H4 (cell line): ENCODE measurements at regions not wholly inside any gene's neighbourhood (a gene's known extent, or its start where the extent isn't known, plus 50 kb on each side); places are given as distances from the start of the nearest gene placed in this dataset.
A peak's percentile ranks its signal among the peaks of the same experiment; 100 is the strongest.

ENCODE experiments used
- DNase-seq: peaks from one replicate; pipeline ENCODE4 v3.0.0-alpha.2; 2015; ENCODE audit warnings: low spot score

DNA sequence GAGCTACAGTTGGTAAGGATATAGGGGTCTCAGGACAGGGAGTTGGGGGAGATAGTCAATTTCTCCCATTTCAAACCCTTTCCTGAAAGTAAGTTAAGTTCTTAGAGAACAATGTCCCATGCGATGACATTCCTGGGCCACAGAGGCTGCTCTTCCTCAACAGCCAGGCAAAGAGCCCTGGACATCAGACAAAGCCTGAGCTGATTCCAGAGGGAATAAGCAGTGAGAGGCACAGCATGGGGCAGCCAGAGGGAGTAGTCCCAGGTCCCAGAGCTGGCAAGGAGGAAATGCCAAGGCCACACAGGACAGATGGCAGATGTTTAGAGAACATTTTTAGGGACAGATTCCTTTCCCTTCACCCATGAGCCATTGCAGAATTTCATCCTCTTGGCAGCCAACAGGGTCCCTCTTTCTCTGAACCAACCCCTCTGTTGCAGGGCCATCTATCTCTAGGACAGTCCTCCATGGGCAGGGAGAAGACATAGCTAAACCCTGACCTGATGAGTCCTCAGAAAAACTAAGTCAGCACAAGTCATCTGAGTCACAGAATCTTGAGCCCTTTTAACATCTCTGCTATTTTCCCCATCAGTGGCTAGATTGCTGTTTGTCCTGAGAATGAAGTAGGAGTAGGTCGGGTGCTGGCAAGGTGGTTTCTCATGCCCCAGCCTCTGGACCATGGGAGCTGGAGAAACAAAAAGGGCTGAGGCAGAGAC, 60.3 kb upstream of the CALM2 start:
- no peak for DNase-seq

DNA sequence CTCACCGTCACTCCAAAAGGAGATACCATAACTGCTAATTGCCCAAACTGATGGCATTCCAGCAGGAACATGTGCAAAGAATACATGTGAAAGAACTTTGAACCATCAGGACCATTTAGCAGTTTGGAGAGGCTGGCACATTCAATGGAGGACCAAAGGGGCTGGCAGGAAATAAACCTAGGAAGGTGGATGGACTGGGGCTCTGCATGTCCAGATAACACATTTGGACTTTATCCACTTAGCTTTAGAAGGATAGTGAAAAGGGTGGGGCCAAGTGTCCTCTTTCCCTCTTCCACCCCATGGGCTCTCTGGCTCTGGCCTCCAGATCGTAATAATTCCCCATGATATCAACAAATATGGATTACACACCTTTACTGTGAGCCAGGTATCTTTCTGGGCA, 58.8 kb upstream of the CALM2 start:
- no peak for DNase-seq

DNA sequence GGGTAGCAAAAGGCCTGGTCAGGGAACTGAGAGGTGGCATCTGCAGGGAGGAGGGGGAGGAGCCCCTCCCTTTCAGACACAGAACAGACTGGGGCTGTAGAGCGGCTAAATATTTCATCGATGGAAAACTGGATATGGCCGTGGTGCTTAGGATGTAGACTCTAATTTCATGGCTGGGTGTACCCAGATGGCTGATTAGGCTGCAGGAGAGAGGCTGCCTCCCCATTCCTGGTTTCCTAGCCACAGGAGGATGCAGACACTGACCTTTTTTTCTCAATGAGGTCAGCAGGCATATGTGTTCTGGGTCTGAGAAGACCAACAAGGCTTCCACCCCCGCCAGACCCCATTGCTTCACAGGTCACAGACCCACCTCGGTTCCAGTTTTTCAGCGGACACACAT, 58.1 kb upstream of the CALM2 start:
- no peak for DNase-seq

DNA sequence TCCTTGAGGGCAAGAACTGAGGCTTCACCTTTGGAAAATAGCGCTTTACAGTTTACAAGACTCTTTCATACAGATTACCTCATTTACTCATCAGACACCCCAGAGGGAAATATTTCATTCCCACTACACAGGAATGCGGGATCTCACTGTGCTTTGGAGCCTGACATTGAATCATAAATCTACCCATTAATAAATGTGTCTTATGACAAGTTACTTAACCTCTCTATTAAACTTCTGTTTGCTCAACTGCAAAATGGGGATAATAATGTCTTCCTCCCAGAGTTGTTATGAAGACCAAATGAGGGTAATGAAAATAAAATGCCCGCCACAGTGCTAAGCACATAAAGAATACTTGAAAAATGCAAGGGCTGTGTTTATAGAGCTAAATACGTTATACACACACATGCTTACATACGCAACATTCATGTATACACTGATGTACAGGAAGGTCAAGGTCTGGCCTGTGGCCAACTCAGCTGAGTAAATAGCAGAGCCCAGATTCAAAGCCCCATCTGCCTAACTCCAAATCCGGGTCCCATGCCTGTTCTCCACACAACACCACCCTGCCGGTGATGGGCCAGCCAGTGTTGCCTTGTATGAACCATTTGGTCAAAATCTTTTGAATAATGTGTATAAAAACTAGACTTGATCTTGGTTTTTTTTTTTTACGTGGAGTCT, 56.6 kb upstream of the CALM2 start:
- no peak for DNase-seq

DNA sequence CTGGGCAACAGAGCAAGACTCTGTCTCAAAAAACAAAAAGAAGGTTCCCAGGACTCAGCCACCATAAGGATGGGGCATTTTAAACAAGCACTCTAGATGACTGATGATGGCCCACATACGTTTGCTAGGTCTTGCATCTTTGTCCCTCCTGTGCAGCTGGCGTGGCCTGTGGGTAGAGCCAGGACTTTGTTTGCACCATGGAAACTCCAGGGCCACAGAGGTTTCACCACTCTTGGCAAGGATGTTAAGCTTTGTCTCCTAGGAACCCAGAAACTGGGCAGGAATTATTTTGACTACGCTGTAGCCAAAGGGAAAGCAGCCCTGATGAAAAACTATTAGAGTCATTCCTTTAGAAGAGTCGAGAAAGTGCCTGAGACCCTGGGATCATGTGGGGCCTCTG, 54.1 kb upstream of the CALM2 start:
- DNase-seq, result peak; percentile 19

DNA sequence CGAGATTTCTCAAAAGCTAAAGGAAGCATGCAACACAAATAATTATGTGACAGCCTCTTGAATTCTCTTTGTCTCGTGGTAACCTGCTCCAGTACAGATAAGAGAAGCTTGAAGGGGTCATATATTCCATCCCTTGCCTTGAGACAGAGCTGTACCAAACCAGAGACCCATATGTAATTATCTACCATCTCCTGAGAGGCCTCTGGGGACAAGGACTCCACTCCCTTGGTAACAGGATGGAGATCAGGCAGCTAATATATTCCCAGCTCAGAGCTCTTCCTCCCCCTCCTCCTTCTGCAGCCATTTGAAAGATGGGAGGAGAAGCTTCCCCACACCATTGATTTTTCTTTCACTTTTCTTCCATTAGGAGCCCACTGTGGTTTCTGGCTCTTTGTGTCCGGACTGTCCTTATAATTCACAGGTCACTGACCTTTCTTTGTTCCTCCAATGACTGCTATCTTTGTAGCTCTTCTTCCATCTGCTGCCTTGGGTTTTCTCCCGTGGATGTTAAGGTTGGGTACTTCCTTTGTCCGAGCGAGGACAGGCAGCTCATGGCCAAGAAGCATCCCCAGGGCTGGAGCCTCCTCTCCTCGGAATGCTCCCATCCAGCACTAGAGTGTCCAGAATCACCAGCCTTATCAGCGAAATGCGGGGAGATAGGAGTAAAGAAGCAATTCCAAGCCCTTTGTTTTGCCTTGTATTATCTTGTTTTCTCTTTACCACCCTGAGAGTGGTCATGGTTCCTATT, 51.4 kb upstream of the CALM2 start:
- DNase-seq, result no peak

DNA sequence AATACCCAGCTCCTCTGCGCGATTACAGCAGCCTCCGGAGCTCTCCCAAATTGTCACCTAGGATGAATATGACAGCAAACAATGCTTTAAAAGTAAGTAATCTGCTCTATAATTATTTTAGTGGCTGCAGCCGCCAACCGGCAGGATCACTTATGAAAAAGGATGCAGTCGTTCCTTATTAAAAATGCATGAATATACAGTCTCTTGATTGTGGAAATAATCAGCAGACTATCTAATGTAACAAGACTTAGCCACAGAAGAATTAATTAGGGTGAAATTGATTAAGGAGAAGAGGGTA, 50.6 kb upstream of the CALM2 start:
- no peak for DNase-seq

DNA sequence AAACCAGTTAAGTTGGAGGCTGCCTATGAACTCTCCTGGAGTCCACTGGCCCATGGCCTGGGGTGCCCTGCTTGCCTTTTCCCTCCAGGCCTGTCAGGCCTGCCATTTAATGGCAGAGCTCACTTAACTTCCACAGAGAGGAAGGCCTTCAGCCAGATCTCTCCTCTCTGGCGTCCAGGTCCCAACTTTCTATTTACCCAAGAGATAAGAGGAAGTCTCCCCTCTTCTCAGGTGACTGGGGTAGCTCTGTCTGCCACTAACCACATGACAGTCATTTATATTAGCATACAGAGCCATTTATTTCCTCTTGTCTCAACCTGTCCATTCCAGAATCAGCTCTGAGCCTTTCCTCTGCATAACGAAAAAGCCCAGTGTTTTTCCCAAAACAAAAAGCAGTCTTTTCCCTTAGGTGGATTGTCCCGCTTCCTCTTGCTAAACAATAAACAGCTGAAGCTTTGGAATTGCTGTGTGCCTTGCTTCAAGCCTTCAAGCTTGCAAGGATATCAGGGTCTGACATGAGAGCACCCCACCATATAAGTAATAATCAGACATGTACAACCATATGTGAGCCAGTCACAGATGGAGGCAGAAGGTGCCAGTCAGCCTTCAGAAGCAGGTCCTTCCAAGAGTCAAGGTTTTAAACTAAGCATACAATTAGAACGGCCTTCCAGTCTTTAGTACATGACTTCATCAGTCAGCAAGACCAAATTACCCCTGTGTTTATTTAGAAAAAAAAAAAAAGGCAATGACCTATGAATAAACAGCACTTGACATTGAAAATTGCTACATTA, 50.0 kb upstream of the CALM2 start:
- peak; percentile 35 for DNase-seq
